IMR-90 (cell line): ENCODE measurements at regions not wholly inside any gene's neighbourhood (a gene's known extent, or its start where the extent isn't known, plus 50 kb on each side); places are given as distances from the start of the nearest gene placed in this dataset.

Source experiments
- ATAC-seq: fragments of 200-7000 bp; cut with Tn5 transposase; 2 replicates; pipeline ENCODE4 v1.9.1; 2020; ENCODE audit warnings: low read depth, mild to moderate bottlenecking, moderate library complexity
- BruUV-seq: library from RNA; stranded (reverse); fragments of 400-500 nt; replicated peaks from 2 replicates; lab custom pipeline; 2021; lab: Mats Ljungman, UMichigan
- CTCF ChIA-PET: fragments of 300-600 bp; formaldehyde crosslinking; extraction: SDS; loops from one replicate; lab custom pipeline; 2021; ENCODE audit warnings: antibody characterized with exemption; lab: Yijun Ruan, JAX
- POLR2A ChIA-PET: fragments of 300-600 bp; sonication (Branson Sonifier 250); formaldehyde crosslinking; loops from one replicate; lab custom pipeline; 2022; ENCODE audit warnings: antibody characterized with exemption; ENCODE audit not compliant: unreplicated experiment; lab: Charles Lee
- DNase-seq: peaks from one replicate; pipeline ENCODE4 v3.0.0; 2013
- H2AFZ ChIP-seq: replicated peaks from 2 replicates; pipeline ENCODE3; 2013; ENCODE audit warnings: low read length, mild to moderate bottlenecking; ENCODE audit not compliant: poor library complexity
- H2AK5ac ChIP-seq: 2 replicates; pipeline ENCODE4 v1.6.1; 2013; ENCODE audit warnings: low read depth, low read length, inconsistent platforms
- H2AK9ac ChIP-seq: replicated peaks from 2 replicates; pipeline ENCODE3; 2013; ENCODE audit warnings: mild to moderate bottlenecking, low read depth, low read length, moderate library complexity; ENCODE audit not compliant: poor library complexity
- H2BK120ac ChIP-seq: 2 replicates; pipeline ENCODE4 v1.6.1; 2013; ENCODE audit warnings: low read depth, low read length, inconsistent platforms
- H2BK15ac ChIP-seq: 3 replicates; pipeline ENCODE4 v1.6.1; 2013; ENCODE audit warnings: low read depth, low read length, inconsistent platforms
- H2BK20ac ChIP-seq: 2 replicates; pipeline ENCODE4 v1.6.1; 2013; ENCODE audit warnings: low read depth, mild to moderate bottlenecking, inconsistent platforms, low read length, moderate library complexity
- H2BK5ac ChIP-seq: 2 replicates; pipeline ENCODE4 v1.6.1; 2013; ENCODE audit warnings: mild to moderate bottlenecking, low read depth, low read length, inconsistent platforms; ENCODE audit not compliant: poor library complexity, severe bottlenecking
- H3K14ac ChIP-seq: replicated peaks from 2 replicates; pipeline ENCODE4 v1.6.1; 2013; ENCODE audit warnings: low read depth, low read length, inconsistent platforms
- H3K18ac ChIP-seq: 2 replicates; pipeline ENCODE4 v1.6.1; 2013; ENCODE audit warnings: low read depth, low read length, control low read depth
- H3K23ac ChIP-seq: 2 replicates; pipeline ENCODE4 v1.6.1; 2013; ENCODE audit warnings: low read depth, low read length, inconsistent platforms
- H3K27ac ChIP-seq: 2 replicates; pipeline ENCODE4 v1.5.1; 2013; ENCODE audit warnings: mild to moderate bottlenecking, control low read depth, low read length; ENCODE audit not compliant: insufficient read depth
- H3K27me3 ChIP-seq: 2 replicates; pipeline ENCODE4 v1.6.1; 2013; ENCODE audit warnings: low read length; ENCODE audit not compliant: control insufficient read depth, insufficient read depth
- H3K36me3 ChIP-seq: 2 replicates; pipeline ENCODE4 v1.6.1; 2013; ENCODE audit warnings: low read length, mixed read lengths; ENCODE audit not compliant: control insufficient read depth, insufficient read depth
- H3K4ac ChIP-seq: 2 replicates; pipeline ENCODE4 v1.6.1; 2013; ENCODE audit warnings: low read depth, low read length, inconsistent platforms
- H3K4me1 ChIP-seq: 2 replicates; pipeline ENCODE4 v1.6.1; 2013; ENCODE audit warnings: low read length, mixed read lengths; ENCODE audit not compliant: control insufficient read depth, insufficient read depth
- H3K4me2 ChIP-seq: 2 replicates; pipeline ENCODE4 v1.6.1; 2013; ENCODE audit warnings: low read depth, mild to moderate bottlenecking, control low read depth, low read length, moderate library complexity
- H3K4me3 ChIP-seq: 2 replicates; pipeline ENCODE4 v1.5.1; 2013; ENCODE audit warnings: low read depth, mild to moderate bottlenecking, control low read depth, low read length, moderate library complexity; ENCODE audit not compliant: insufficient read depth
- H3K56ac ChIP-seq: 2 replicates; pipeline ENCODE4 v1.6.1; 2013; ENCODE audit warnings: low read length, inconsistent platforms; ENCODE audit not compliant: insufficient read depth; ENCODE audit errors: extremely low read depth
- H3K79me1 ChIP-seq, 2 experiments: 2 replicates each; pipeline ENCODE4 v1.6.1; 2013; ENCODE audit warnings: low read length in 2 of 2, inconsistent platforms in 1 of 2, low read depth in 1 of 2
- H3K9ac ChIP-seq: 2 replicates; pipeline ENCODE4 v1.6.1; 2013; ENCODE audit warnings: low read depth, low read length, control low read depth
- H3K9me1 ChIP-seq: 2 replicates; pipeline ENCODE4 v1.6.1; 2013; ENCODE audit warnings: low read length, inconsistent platforms; ENCODE audit not compliant: insufficient read depth
- H3K9me3 ChIP-seq: 2 replicates; pipeline ENCODE4 v1.6.1; 2013; ENCODE audit warnings: low read length; ENCODE audit not compliant: control insufficient read depth, insufficient read depth
- H4K20me1 ChIP-seq: 2 replicates; pipeline ENCODE4 v1.6.1; 2013; ENCODE audit warnings: low read length, inconsistent platforms; ENCODE audit not compliant: insufficient read depth
- H4K5ac ChIP-seq: 2 replicates; pipeline ENCODE4 v1.6.1; 2013; ENCODE audit warnings: mild to moderate bottlenecking, low read depth, low read length, control low read depth
- H4K8ac ChIP-seq, 2 experiments: 2 replicates each; pipeline ENCODE4 v1.6.1; 2013; ENCODE audit warnings: low read depth in 2 of 2, low read length in 2 of 2, control low read depth in 1 of 2, inconsistent platforms in 1 of 2
- H4K91ac ChIP-seq: 2 replicates; pipeline ENCODE4 v1.6.1; 2013; ENCODE audit warnings: low read depth, low read length, inconsistent platforms; ENCODE audit not compliant: insufficient read depth
- BHLHE40 ChIP-seq: fragments of 150-350 bp; IDR thresholded peaks from 2 replicates; pipeline ENCODE4 v1.6.1; 2016; ENCODE audit warnings: mild to moderate bottlenecking, low read depth, low read length
- MAZ ChIP-seq: IDR thresholded peaks from 2 replicates; pipeline ENCODE4 v1.6.1; 2012; ENCODE audit warnings: low read depth, mild to moderate bottlenecking, low read length, improper control_type of control experiment, moderate library complexity, borderline replicate concordance
- NFE2L2 ChIP-seq: fragments of 150-350 bp; IDR thresholded peaks from 2 replicates; pipeline ENCODE4 v1.6.1; 2016; ENCODE audit warnings: low read depth, mild to moderate bottlenecking, low read length
- RAD21 ChIP-seq: IDR thresholded peaks from 2 replicates; pipeline ENCODE4 v1.6.1; 2012; ENCODE audit warnings: low read length, improper control_type of control experiment
- RCOR1 ChIP-seq: IDR thresholded peaks from 2 replicates; pipeline ENCODE4 v1.6.1; 2012; ENCODE audit warnings: mild to moderate bottlenecking, low read length, improper control_type of control experiment; ENCODE audit not compliant: insufficient replicate concordance
- RFX5 ChIP-seq: IDR thresholded peaks from 2 replicates; pipeline ENCODE4 v1.8.0; 2012; ENCODE audit warnings: low read depth, mild to moderate bottlenecking, low read length, moderate library complexity
- WGBS, 2 experiments: methylation state at CpG; one replicate each; pipeline versions ENCODE4 v1.1.5 to v1.1.7; 2013; ENCODE audit warnings: missing lambda C conversion rate in 2 of 2; ENCODE audit not compliant: insufficient read length in 1 of 2; ENCODE audit errors: extremely low coverage in 2 of 2; 5-methylcytosine and 5-hydroxymethylcytosine counted together
- dilution Hi-C: fragments of 300-500 bp; cut with HindIII; formaldehyde crosslinking; loops from one replicate; pipeline ENCODE4 v1.14.3; 2018; ENCODE audit warnings: low sequenced_read_pairs; ENCODE audit not compliant: unreplicated experiment
- in situ Hi-C: fragments of 300-500 bp; cut with MboI; formaldehyde crosslinking; loops from 3 replicates; pipeline ENCODE4 v1.14.3; 2019; ENCODE audit warnings: low sequenced_read_pairs, inconsistent platforms, mixed read lengths
- intact Hi-C: fragments of 100-400 bp; cut with micrococcal nuclease; formaldehyde crosslinking; loops from 2 replicates; pipeline ENCODE4 v1.10.0; 2022

DNA sequence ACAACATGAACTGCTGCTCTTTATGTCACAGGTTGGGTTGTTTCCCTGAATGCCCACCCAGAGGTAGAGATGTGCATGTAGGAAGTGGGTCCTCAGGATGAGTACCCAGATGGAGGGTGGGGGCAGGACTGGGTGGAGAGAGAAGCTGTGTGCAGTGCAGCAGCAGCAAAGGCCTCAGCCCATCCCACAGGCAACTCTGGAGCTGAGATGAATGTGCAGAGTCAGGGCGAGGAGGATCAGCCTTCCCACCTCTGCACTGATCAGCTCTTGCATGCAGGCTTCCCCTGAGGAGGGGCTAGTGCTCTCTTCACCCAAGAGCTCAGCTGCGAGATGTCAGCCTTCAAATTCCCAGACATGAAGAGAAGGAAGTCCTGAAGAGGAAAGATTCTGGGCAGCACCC is 326.2 kb upstream of the RAB6C start:
- no peak overlapping the region for H2AK5ac ChIP-seq
- TF ChIP-seq RCOR1, result no peak
- TF ChIP-seq RFX5, result no peak
- TF ChIP-seq MAZ, result no peak
- no peak for TF ChIP-seq BHLHE40
- no peak for TF ChIP-seq NFE2L2
- no peak for TF ChIP-seq RAD21
- no peak overlapping the region for H3K27ac ChIP-seq
- no peak overlapping the region for H2BK15ac ChIP-seq
- H3K9me1 ChIP-seq, result no peaks in the 10 kb centered on the region
- in situ Hi-C loops (no loop called here), intact Hi-C loops (no loop called here), dilution Hi-C loops (no loop called here)
- no peak overlapping the region for H2AFZ ChIP-seq
- no peaks in the 10 kb centered on the region for H3K4me1 ChIP-seq
- no peak overlapping the region for H2BK120ac ChIP-seq
- ATAC-seq (no peak), DNase-seq (no peak)
- peaks cover 20% of the 10 kb centered on the region for H3K9me3 ChIP-seq
- no peak overlapping the region for H4K5ac ChIP-seq
- H3K56ac ChIP-seq, result no peak overlapping the region
- ChIA-PET CTCF (no interaction called here), POLR2A (no interaction called here)
- no peak overlapping the region for H2AK9ac ChIP-seq
- H3K4me3 ChIP-seq, result no peak overlapping the region
- H4K91ac ChIP-seq, result no peak overlapping the region
- H3K27me3 ChIP-seq, result no peaks in the 10 kb centered on the region
- no peak overlapping the region for H2BK20ac ChIP-seq
- no peak overlapping the region for H3K4ac ChIP-seq
- H3K9ac ChIP-seq, result no peak overlapping the region
- H2BK5ac ChIP-seq, result no peak overlapping the region
- H4K8ac ChIP-seq, result no peak overlapping the region
- BruUV-seq, result no TSS peak
- H3K79me1 ChIP-seq, result no peaks in the 10 kb centered on the region
- H4K20me1 ChIP-seq, result no peaks in the 10 kb centered on the region
- H3K23ac ChIP-seq, result no peak overlapping the region
- no peaks in the 10 kb centered on the region for H3K36me3 ChIP-seq
- H3K14ac ChIP-seq, result no peak overlapping the region
- no peak overlapping the region for H3K18ac ChIP-seq
- no peak overlapping the region for H3K4me2 ChIP-seq
- no CpG with 5 or more reads among the region's 2 CpGs for WGBS, 2 experiments
